Esophagus squamous epithelium (tissue), 5 donors: ENCODE measurements at regions not wholly inside any gene's neighbourhood (a gene's known extent, or its start where the extent isn't known, plus 50 kb on each side); places are given as distances from the start of the nearest gene placed in this dataset.

Experiments used
- DNase-seq: peaks from one replicate; lab custom pipeline; 2025; lab: John Stamatoyannopoulos, UW
- H3K27ac ChIP-seq, 4 donors: fragments of 200-600 bp; sonication (generic); one replicate each; pipeline ENCODE4 v1.5.1; 2016 to 2019; ENCODE audit warnings: mild to moderate bottlenecking in 1 of 4
- H3K27me3 ChIP-seq, 4 donors: fragments of 200-600 bp; sonication (generic); 1 replicate in 3 of 4; 2 replicates in 1 of 4; pipeline versions ENCODE4 v1.5.1 to v1.6.0; 2017 to 2021; ENCODE audit warnings: antibody characterized with exemption in 1 of 4
- H3K36me3 ChIP-seq, 3 donors: fragments of 200-600 bp; sonication (generic); one replicate each; pipeline ENCODE4 v1.5.1; 2016 to 2019
- H3K4me1 ChIP-seq, 3 donors: fragments of 200-600 bp; sonication (generic); one replicate each; pipeline ENCODE4 v1.5.1; 2017 to 2019
- H3K4me3 ChIP-seq, 4 donors: fragments of 200-600 bp; sonication (generic); 1 replicate in 3 of 4; 2 replicates in 1 of 4; pipeline ENCODE4 v1.5.1; 2016 to 2019; ENCODE audit warnings: mild to moderate bottlenecking in 2 of 4, moderate library complexity in 1 of 4
- H3K9me3 ChIP-seq, 3 donors: fragments of 200-600 bp; sonication (generic); one replicate each; pipeline ENCODE4 v1.5.1; 2016 to 2019
- CTCF ChIP-seq, 6 experiments: fragments of 450-650 bp in 4 of 6; fragments of 200-600 bp in 2 of 6; sonication (generic) in 2 of 6; IDR thresholded peaks; one replicate each; pipeline ENCODE4 v1.5.1; 2016 to 2019; ENCODE audit warnings: antibody characterized with exemption in 6 of 6, mild to moderate bottlenecking in 4 of 6, moderate library complexity in 4 of 6
- POLR2A ChIP-seq, 4 donors: fragments of 450-650 bp; IDR thresholded peaks; one replicate each; pipeline ENCODE4 v1.6.1; 2017; ENCODE audit warnings: antibody characterized with exemption in 4 of 4, mild to moderate bottlenecking in 4 of 4, moderate library complexity in 3 of 4
- WGBS, 2 donors: methylation state at CpG; one replicate each; pipeline ENCODE4 v1.1.5; 2018; 5-methylcytosine and 5-hydroxymethylcytosine counted together
- intact Hi-C: fragments of 100-400 bp; cut with DNase I; formaldehyde crosslinking; loops from one replicate; pipeline ENCODE4 v1.15.0; 2022
- donor health status: DM: yes; HTN: yes; CAD: no.

- TF ChIP-seq CTCF (IDR thresholded peaks at IDR 0.05) (no peak), POLR2A (IDR thresholded peaks at IDR 0.05) (no peak)
- Histone ChIP-seq H3K4me1 (peaks cover 31 to 92% (median 38%) of the 10 kb centered on the region in 3 donors), H3K4me3 (no peak overlapping the region), H3K27ac (peak overlapping the region in 3 of 4 donors; percentile 25 to 87 (median 84)), H3K36me3 (no peaks in the 10 kb centered on the region), H3K27me3 (no peaks in the 10 kb centered on the region), H3K9me3 (no peaks in the 10 kb centered on the region)
- DNase-seq = no peak
- 53 to 66% methylated on average over 4 of the region's 4 CpGs for whole genome bisulfite sequencing, 2 donors
- intact Hi-C loops = no loop called here
Measured at GRCh38 chr1:14301704-14302024, 296.8 kb upstream of the KAZN start.

- Histone ChIP-seq H3K4me3 (no peak overlapping the region), H3K36me3 (no peaks in the 10 kb centered on the region), H3K27ac (peak overlapping the region; percentile 25 to 87 (median 58)), H3K4me1 (peaks cover 31 to 89% (median 38%) of the 10 kb centered on the region in 3 donors), H3K27me3 (no peaks in the 10 kb centered on the region), H3K9me3 (no peaks in the 10 kb centered on the region)
- intact Hi-C loops = no loop called here
- DNase-seq = no peak
- TF ChIP-seq POLR2A (IDR thresholded peaks at IDR 0.05) (no peak), CTCF (IDR thresholded peaks at IDR 0.05) (no peak)
- WGBS, 2 donors = 60% methylated on average over 2 to 3 of the region's 3 CpGs
Measured at GRCh38 chr1:14302025-14302424, 296.5 kb upstream of the KAZN start.

- no peak overlapping the region for H3K4me3 ChIP-seq
- peaks cover 31 to 85% (median 38%) of the 10 kb centered on the region in 3 donors for H3K4me1 ChIP-seq
- 44 to 58% methylated on average over 3 to 5 of the region's 5 CpGs for WGBS, 2 donors
- intact Hi-C loops = no loop called here
- H3K36me3 ChIP-seq = no peaks in the 10 kb centered on the region
- H3K9me3 ChIP-seq = no peaks in the 10 kb centered on the region
- H3K27ac ChIP-seq = peak overlapping the region; percentile 33 to 87 (median 65)
- TF ChIP-seq CTCF (IDR thresholded peaks at IDR 0.05) (no peak), POLR2A (IDR thresholded peaks at IDR 0.05) (no peak)
- H3K27me3 ChIP-seq = no peaks in the 10 kb centered on the region
- no peak for DNase-seq
Measured at GRCh38 chr1:14303011-14303410, 295.5 kb upstream of the KAZN start.

- 44 to 52% methylated on average over 7 of the region's 7 CpGs for WGBS, 2 donors
Measured at GRCh38 chr1:14304381-14304865, 294.1 kb upstream of the KAZN start.

GRCh38 chr1:14308460-14308859, 290.0 kb upstream of the KAZN start:
- no peak for DNase-seq
- Histone ChIP-seq H3K36me3 (no peaks in the 10 kb centered on the region), H3K27me3 (no peaks in the 10 kb centered on the region), H3K9me3 (no peaks in the 10 kb centered on the region), H3K27ac (no peak overlapping the region), H3K4me3 (no peak overlapping the region), H3K4me1 (peaks cover 8 to 37% (median 17%) of the 10 kb centered on the region in 3 donors)
- 83 to 96% methylated on average over 2 of the region's 2 CpGs for WGBS, 2 donors
- intact Hi-C loops = no loop called here
- TF ChIP-seq CTCF (IDR thresholded peaks at IDR 0.05) = no peak
- no peak for TF ChIP-seq POLR2A (IDR thresholded peaks at IDR 0.05)

More at GRCh38 chr1:14304381-14304865, 294.1 kb upstream of the KAZN start:
- Histone ChIP-seq H3K27me3 (no peaks in the 10 kb centered on the region), H3K36me3 (no peaks in the 10 kb centered on the region), H3K9me3 (no peaks in the 10 kb centered on the region), H3K4me3 (no peak overlapping the region), H3K27ac (peak overlapping the region in 3 of 4 donors; percentile 59 to 87 (median 84)), H3K4me1 (peaks cover 28 to 73% (median 38%) of the 10 kb centered on the region in 3 donors)
- intact Hi-C loops = no loop called here
- DNase-seq = no peak
- TF ChIP-seq POLR2A (IDR thresholded peaks at IDR 0.05) (peak in 1 of 4 donors; percentile 6), CTCF (IDR thresholded peaks at IDR 0.05) (no peak)
